DOHH2 (cell line): ENCODE measurements at regions not wholly inside any gene's neighbourhood (a gene's known extent, or its start where the extent isn't known, plus 50 kb on each side); places are given as distances from the start of the nearest gene placed in this dataset.

Experiments
- CTCF ChIP-seq: fragments of 200-600 bp; sonication (generic); IDR thresholded peaks from one replicate; pipeline ENCODE4 v1.5.1; 2014; ENCODE audit warnings: antibody characterized with exemption, mild to moderate bottlenecking, low read depth, low read length; ENCODE audit not compliant: poor library complexity, severe bottlenecking
- EZH2phosphoT487 ChIP-seq: fragments of 200-600 bp; sonication (generic); IDR thresholded peaks from 2 replicates; pipeline ENCODE4 v1.6.1; 2017; ENCODE audit warnings: borderline replicate concordance, mild to moderate bottlenecking, antibody characterized with exemption, low read length, moderate library complexity, mixed read lengths

- TF ChIP-seq CTCF: no peak
- TF ChIP-seq EZH2phosphoT487: no peak
Observed at GRCh38 chr11:37502202-37502601, 904.2 kb upstream of the RAG2 start.
